Activated CD8-positive, alpha-beta memory T cell treated with anti-CD3 and anti-CD28 coated beads, Interleukin-2, amount 50 U/mL, for 24 hours (primary cell): ENCODE measurements at regions not wholly inside any gene's neighbourhood (a gene's known extent, or its start where the extent isn't known, plus 50 kb on each side); places are given as distances from the start of the nearest gene placed in this dataset.
"Not testable (repeated sequence)": the region's sequence is repeated elsewhere in the genome, so short reads cannot be mapped to it uniquely, and the experiment has no call there.

Experiments
- DNase-seq: peaks from one replicate; pipeline ENCODE4 v3.0.0-alpha.2; 2020; ENCODE audit errors: extremely low read depth

DNA sequence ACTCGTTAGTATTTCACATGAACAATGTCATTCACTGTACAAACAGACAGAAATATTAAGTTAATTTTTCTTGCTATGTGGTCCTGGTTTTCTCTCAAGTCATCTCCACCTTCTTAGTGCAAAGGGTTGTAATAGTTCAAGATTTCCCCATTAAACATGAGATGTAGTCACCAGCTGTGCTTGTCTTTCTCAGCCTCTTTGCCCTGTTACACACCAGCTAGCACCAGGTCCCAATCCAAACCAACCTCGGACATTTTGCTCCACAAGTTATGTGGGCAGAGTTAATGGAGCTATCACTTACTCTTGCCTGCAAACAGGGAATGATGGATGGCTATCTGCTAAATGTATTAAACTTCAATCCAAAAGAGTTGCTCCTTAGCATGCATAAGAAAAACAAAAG, 328.1 kb downstream of the TLE1 start:
- DNase-seq: no peak

DNA sequence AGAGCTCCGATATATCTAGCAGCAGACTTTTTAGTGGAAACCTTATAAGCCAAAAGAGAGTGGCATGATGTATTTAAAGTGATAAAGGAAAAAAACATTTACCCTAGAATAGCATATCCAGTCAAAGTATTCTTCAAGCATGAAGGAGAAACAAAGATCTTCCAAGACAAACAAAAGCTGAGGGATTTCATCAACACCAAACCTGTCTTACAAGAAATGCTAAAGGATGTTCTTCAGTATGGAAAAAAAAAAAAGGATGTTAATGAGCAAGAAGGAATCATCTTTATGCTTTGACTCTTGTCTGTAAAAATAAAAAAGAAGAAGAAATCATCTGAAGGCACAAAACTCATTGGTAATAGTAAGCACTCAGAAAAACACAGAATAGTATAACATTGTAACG, 338.2 kb downstream of the TLE1 start:
- DNase-seq: no peak

GRCh38 chr9:81344366-81344765, 345.0 kb downstream of the TLE1 start:
- DNase-seq: no peak

- no peak for DNase-seq
These were observed 353.4 kb downstream of the TLE1 start for GRCh38 chr9:81335879-81336421.

DNA sequence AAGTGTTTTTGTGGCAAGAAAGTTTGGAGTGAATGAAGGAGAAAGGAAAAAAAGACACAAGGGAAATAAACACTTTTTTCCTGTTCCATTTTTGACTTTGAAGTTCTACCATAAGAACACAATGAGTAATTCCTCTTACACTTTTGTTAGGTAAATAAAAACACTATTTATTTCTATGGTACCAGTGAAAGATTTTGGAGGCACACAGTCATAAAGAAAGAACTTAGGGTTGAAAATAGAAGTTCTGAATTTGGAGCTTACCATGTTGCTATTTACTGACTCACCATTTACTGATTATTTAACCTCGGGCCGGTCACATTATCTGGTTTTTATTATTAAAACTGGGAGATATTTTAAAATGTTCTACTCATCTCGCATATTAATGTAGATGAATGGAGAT, 367.8 kb downstream of the TLE1 start:
- no peak for DNase-seq

DNA sequence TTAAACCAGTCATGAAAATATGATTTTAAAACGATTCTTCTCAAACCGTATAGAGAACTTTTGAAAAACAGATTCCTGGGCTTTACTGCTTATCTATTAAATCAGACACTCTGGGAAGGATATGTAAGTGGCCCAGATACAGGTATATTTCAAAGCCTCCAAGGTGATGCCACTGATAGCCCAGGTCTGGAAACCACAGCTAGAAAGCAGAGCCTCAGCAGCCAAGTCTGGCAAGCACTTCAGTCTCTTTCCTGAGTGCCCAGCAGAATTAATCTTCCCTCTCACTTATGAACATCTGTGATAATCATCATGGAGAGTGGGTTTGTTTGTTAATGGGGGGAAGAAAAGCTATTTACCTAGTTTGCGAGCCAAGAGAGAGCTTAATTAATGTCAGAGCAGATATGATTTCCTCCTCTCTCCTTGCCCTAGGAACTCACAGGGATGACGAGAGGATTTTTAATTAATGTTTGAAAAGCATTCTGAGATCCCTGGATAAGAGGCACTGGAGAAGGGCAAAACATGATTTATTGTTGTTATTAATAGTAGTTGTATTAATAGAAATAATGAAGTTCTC, 368.4 kb downstream of the TLE1 start:
- no peak for DNase-seq

GRCh38 chr9:81318571-81318970, 370.8 kb downstream of the TLE1 start:
- DNase-seq: no peak

DNA sequence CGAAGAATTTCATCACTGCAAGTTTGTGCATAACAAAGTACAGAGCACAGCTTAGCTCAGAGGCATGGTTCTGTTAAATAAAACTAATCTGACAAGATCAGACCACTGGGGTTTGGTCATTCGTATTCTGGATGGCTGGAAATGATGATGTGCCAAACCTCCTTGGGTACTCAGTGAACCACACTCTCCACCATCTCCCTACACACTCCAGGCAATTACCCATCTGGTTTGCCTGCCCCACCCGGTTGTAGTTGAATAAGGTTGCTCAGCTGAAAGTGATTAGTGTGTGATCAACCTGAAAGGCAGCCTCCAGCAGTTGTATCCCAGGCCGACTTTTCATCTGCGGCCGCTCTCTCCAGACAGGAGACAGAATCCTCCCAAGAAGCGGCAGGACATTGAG, 371.4 kb downstream of the TLE1 start:
- DNase-seq: no peak

DNA sequence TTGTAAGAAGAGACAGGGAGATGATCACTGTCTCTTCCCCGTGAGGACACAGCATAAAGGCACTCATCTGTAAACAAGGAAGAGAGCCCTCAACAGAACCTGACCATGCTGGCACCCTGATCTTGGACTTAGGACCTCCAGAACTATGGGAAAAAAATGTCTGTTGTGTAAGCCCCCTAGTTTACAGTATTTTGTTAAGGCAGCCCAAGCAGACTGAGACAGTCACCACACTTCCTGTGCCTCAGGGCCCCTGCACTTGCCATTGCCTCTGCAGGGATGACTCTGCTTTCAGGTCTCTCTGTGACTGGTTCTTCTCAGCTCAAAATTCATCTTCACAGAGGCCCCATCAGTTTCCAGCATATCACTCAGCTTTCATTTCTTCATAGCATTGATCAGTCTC, 372.1 kb downstream of the TLE1 start:
- DNase-seq: no peak

GRCh38 chr9:81314490-81314889, 374.9 kb downstream of the TLE1 start:
- DNase-seq: no peak

- no peak for DNase-seq
These were observed 375.5 kb downstream of the TLE1 start for GRCh38 chr9:81313877-81314276.

DNA sequence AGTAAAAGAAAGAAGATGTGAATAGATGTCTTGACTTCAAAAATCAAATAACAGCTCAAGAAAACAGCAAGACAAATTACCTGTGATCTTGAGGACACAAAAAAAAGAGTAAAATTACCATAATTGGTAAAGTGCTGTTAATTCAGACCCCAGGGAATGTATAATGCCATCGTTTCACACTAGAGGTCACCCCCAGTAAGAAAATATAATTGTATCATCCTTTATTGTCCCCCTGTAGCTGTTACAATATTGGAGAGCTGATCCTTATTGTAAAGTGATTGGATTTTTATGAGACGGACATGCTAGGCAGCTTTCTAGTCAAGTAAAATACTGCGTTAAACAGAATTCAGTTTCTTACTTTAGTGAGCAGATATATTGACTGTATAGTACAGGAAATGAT, 377.0 kb downstream of the TLE1 start:
- no peak for DNase-seq

DNA sequence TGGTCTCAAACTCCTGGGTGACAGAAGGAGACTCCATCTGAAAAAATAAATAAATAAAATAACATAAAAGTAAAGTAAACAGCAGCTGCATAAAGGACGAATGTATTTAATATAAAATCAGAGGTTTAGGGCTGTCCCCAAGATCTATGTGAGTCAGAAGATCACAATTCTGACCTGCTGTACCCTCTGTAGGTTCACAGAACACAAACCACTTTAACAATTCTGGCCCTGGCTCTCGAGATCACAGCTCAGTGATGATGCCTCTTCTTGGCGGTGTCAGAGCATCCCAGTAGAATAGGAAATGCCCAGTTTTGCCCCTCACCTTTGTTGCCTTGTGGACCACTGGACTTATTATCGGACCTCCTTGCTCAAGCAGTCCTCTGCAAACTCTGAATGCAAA, 380.9 kb downstream of the TLE1 start:
- no peak for DNase-seq

DNA sequence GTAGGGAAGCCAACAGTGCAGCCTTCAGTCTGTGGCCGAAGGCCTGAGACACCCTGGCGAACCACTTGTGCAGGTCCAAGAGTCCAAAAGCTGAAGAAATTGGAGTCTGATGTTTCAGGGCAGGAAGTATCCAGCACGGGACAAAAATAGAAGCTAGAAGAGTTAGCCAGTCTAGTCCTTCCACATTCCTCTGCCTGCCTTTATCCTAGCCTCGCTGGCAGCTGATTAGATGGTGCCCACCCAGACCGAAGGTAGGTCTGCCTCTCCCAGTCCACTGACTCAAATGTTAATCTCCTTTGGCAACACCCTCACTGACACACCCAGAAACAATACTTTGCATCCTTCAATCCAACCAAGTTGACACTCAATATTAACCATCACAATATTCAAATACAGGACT, 381.6 kb downstream of the TLE1 start:
- DNase-seq: not testable (repeated sequence)

GRCh38 chr9:81305561-81306182, 383.7 kb downstream of the TLE1 start:
- DNase-seq: no peak

- no peak for DNase-seq
These were observed 385.7 kb downstream of the TLE1 start for GRCh38 chr9:81303658-81304057.

GRCh38 chr9:81293651-81294050, 395.7 kb downstream of the TLE1 start:
- no peak for DNase-seq

DNA sequence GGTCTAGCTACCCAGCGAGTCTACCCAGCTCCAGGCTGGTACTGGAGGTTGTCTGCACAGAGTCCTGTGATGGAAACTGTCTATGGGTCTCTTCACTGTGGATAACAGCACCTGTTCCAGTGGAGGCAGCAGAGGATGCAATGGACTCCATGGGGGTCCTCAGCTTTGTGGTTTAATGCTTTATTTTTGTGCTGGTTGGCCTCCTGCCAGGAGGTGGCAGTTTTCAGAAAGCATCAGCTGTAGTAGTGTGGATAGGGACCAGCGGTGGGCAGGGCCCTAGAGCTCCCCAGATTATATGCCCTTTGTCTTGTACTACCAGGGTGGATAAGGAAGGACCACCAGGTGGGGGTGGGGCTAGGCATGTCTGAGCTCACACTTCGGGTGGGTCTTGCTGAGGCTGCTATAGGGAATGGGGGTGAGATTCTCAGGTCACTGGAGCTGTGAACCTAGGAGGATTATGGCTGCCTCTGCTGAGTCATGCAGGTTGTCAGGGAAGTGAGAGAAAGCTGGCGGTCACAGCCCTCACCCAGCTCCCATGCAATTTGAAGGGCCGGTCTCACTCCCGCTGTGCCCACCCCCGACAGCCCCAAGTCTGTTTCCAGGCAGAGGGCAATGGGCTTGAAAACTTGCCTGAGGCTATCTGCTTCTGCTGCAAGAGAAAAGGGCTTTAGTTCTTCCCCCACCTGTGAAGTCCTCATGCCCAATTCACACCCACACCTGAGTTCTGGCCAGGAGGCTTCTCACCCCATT, 397.1 kb downstream of the TLE1 start:
- no peak for DNase-seq

GRCh38 chr9:81289622-81290021, 399.7 kb downstream of the TLE1 start:
- DNase-seq: no peak

- DNase-seq: no peak
These were observed 421.3 kb downstream of the TLE1 start for GRCh38 chr9:81268048-81268447.

DNA sequence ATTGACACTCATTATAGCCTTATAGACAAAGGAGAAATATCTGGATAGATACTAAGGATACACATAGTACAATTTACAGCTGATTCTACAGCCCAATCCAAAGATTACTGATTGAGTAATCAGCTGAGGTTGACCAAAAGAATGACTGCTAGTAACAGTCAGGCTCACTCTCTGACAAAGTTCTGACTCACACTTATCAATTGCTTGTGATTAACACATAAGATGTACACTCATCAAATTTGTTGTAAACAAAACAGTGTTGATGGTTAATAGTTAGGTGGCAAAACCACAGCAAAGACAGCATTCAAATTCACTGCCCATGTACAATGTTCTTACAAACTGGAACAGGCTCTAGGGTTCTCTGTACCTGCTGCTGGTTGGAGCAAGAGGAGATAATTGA, 422.7 kb downstream of the TLE1 start:
- DNase-seq: no peak

DNA sequence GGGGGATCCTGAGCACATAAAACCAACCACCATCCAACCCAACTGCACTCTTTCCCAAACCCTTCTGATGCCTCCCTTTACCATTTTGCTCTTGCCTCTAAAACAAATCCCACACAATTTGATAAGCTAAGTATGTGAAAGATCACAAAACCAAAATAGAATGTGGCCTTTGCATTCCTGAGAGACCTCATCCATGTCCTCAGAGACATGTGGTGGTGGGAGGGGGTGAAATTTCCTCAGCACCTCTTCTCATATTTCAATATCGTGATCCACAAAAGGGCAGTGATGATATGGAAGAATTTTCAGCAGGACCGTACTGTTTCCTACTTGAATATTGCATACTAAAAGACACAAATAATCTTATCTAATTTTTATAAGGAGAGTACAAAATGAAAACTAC, 423.3 kb downstream of the TLE1 start:
- no peak for DNase-seq

DNA sequence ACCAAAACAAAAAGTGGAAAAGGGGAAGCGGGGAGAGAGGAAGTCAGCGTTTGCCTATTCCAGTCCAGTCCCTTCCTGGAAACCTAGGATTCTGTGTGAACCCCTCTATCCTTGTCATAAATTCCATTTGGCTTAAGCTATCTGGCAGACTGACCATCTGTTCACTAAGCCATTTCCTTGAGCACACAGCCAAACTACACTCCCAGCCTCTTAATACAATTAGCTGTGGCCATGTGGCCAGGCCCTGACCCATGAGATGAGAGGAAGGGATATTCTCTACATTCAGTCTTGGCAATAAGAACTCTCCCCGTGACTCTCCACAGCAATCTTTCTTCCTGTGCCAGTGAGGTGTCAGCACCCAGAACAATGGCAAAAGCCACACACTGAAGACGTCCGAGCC, 424.8 kb downstream of the TLE1 start:
- DNase-seq: no peak
